ENCODE measurements at regions not wholly inside any gene's neighbourhood (a gene's known extent, or its start where the extent isn't known, plus 50 kb on each side); places are given as distances from the start of the nearest gene placed in this dataset.

- no peak for DNase-seq (ENCODE audit: low read depth, low spot score)
- H3K9me3 ChIP-seq (ENCODE audit: control insufficient read depth, insufficient read depth, low read length): no peaks in the 10 kb centered on the region
- ChIA-PET POLR2A (no interaction called here), CTCF (interaction anchor here (1.9 kb wide), 1 partner anchor 367 kb away, joined by 4 read pairs; no protein-coding TSS in a partner anchor)
- no peak for TF ChIP-seq CTCF (IDR thresholded peaks at IDR 0.05; ENCODE audit: low read depth, low read length)
- no peak overlapping the region for H3K4me3 ChIP-seq (ENCODE audit: low read depth, low read length)
- no peak overlapping the region for H3K27ac ChIP-seq (ENCODE audit: low read depth, low read length)
- no peaks in the 10 kb centered on the region for H3K27me3 ChIP-seq (ENCODE audit: control insufficient read depth, insufficient read depth, low read length)
Observed at GRCh38 chr9:26331223-26331622, 561.4 kb downstream of the CAAP1 start.

GRCh38 chr9:26329974-26330373 lies 562.6 kb downstream of the CAAP1 start:
- no peak overlapping the region for H3K4me3 ChIP-seq (ENCODE audit: low read depth, low read length)
- POLR2A ChIA-PET: no interaction called here
- no peak overlapping the region for H3K27ac ChIP-seq (ENCODE audit: low read depth, low read length)
- no peaks in the 10 kb centered on the region for H3K27me3 ChIP-seq (ENCODE audit: control insufficient read depth, insufficient read depth, low read length)
- no peaks in the 10 kb centered on the region for H3K9me3 ChIP-seq (ENCODE audit: control insufficient read depth, insufficient read depth, low read length)
- CTCF ChIA-PET: no interaction called here
- no peak for TF ChIP-seq CTCF (IDR thresholded peaks at IDR 0.05; ENCODE audit: low read depth, low read length)
- DNase-seq (ENCODE audit: low read depth, low spot score): no peak

- H3K27ac ChIP-seq (ENCODE audit: low read depth, low read length): no peak overlapping the region
- H3K9me3 ChIP-seq (ENCODE audit: control insufficient read depth, insufficient read depth, low read length): no peaks in the 10 kb centered on the region
- H3K27me3 ChIP-seq (ENCODE audit: control insufficient read depth, insufficient read depth, low read length): no peaks in the 10 kb centered on the region
- ChIA-PET CTCF (interaction anchor here (0.5 to 3.5 kb wide), 31 partner anchors 10 to 603 kb away, joined by 3 to 67 read pairs (median 4); no protein-coding TSS in a partner anchor), POLR2A (no interaction called here)
- peak; percentile 87 for TF ChIP-seq CTCF (IDR thresholded peaks at IDR 0.05; ENCODE audit: low read depth, low read length)
- H3K4me3 ChIP-seq (ENCODE audit: low read depth, low read length): no peak overlapping the region
- peak; percentile 50 for DNase-seq (ENCODE audit: low read depth, low spot score)
Observed at GRCh38 chr9:26326563-26326962, 566.0 kb downstream of the CAAP1 start.

- CTCF ChIA-PET: interaction anchor here (0.7 to 3.5 kb wide), 23 partner anchors 9 to 1233 kb away, joined by 3 to 67 read pairs (median 4); no protein-coding TSS in a partner anchor
- H3K27ac ChIP-seq (ENCODE audit: low read depth, low read length): no peak overlapping the region
Observed at GRCh38 chr9:26325444-26325829, 567.2 kb downstream of the CAAP1 start.

More at GRCh38 chr9:26325444-26325829, 567.2 kb downstream of the CAAP1 start:
- POLR2A ChIA-PET: interaction anchor here (0.6 to 2.4 kb wide), 2 partner anchors 15 to 290 kb away, joined by 5 to 7 read pairs; no protein-coding TSS in a partner anchor
- Histone ChIP-seq H3K4me3 (ENCODE audit: low read depth, low read length) (no peak overlapping the region), H3K27me3 (ENCODE audit: control insufficient read depth, insufficient read depth, low read length) (no peaks in the 10 kb centered on the region), H3K9me3 (ENCODE audit: control insufficient read depth, insufficient read depth, low read length) (no peaks in the 10 kb centered on the region)
- DNase-seq (ENCODE audit: low read depth, low spot score): no peak
- TF ChIP-seq CTCF (IDR thresholded peaks at IDR 0.05; ENCODE audit: low read depth, low read length): no peak

Measured in AG04450 (cell line).